ENCODE measurements at regions not wholly inside any gene's neighbourhood (a gene's known extent, or its start where the extent isn't known, plus 50 kb on each side); places are given as distances from the start of the nearest gene placed in this dataset.
"Not testable (repeated sequence)": the region's sequence is repeated elsewhere in the genome, so short reads cannot be mapped to it uniquely, and the experiment has no call there.

- H3K4me3 Mint-ChIP-seq, result no peak overlapping the region
- ATAC-seq (no peak), DNase-seq (no peak)
- no peaks in the 10 kb centered on the region for H3K36me3 Mint-ChIP-seq (ENCODE audit: insufficient read depth)
- H3K4me1 Mint-ChIP-seq (ENCODE audit: low read depth), result no peaks in the 10 kb centered on the region
- H3K9me3 Mint-ChIP-seq, result peaks cover 16% of the 10 kb centered on the region
- no peaks in the 10 kb centered on the region for H3K27me3 Mint-ChIP-seq (ENCODE audit: low read depth)
Observed at GRCh38 chr6:114941078-114941477, 598.3 kb upstream of the HS3ST5 start.

- Mint-ChIP-seq H3K4me3 (no peak overlapping the region), H3K9me3 (peaks cover 17% of the 10 kb centered on the region), H3K36me3 (ENCODE audit: insufficient read depth) (no peaks in the 10 kb centered on the region), H3K4me1 (ENCODE audit: low read depth) (no peaks in the 10 kb centered on the region), H3K27me3 (ENCODE audit: low read depth) (no peaks in the 10 kb centered on the region)
- ATAC-seq (no peak), DNase-seq (no peak)
Observed at GRCh38 chr6:114940181-114940580, 597.4 kb upstream of the HS3ST5 start.

GRCh38 chr6:114939630-114940029, 596.8 kb upstream of the HS3ST5 start:
- H3K4me3 Mint-ChIP-seq, result no peak overlapping the region
- H3K36me3 Mint-ChIP-seq (ENCODE audit: insufficient read depth), result no peaks in the 10 kb centered on the region
- no peaks in the 10 kb centered on the region for H3K4me1 Mint-ChIP-seq (ENCODE audit: low read depth)
- no peaks in the 10 kb centered on the region for H3K27me3 Mint-ChIP-seq (ENCODE audit: low read depth)
- no peak for ATAC-seq
- H3K9me3 Mint-ChIP-seq, result peaks cover 14% of the 10 kb centered on the region
- no peak for DNase-seq

- Mint-ChIP-seq H3K27me3 (ENCODE audit: low read depth) (no peaks in the 10 kb centered on the region), H3K9me3 (peaks cover 25% of the 10 kb centered on the region), H3K36me3 (ENCODE audit: insufficient read depth) (no peaks in the 10 kb centered on the region), H3K4me1 (ENCODE audit: low read depth) (no peaks in the 10 kb centered on the region), H3K4me3 (no peak overlapping the region)
- no peak for DNase-seq
- ATAC-seq, result no peak
Observed at GRCh38 chr6:114936080-114936479, 593.3 kb upstream of the HS3ST5 start.

- Mint-ChIP-seq H3K27me3 (ENCODE audit: low read depth) (no peaks in the 10 kb centered on the region), H3K36me3 (ENCODE audit: insufficient read depth) (no peaks in the 10 kb centered on the region), H3K4me3 (no peak overlapping the region), H3K4me1 (ENCODE audit: low read depth) (no peaks in the 10 kb centered on the region), H3K9me3 (peaks cover 37% of the 10 kb centered on the region)
- DNase-seq, result no peak
- no peak for ATAC-seq
Observed at GRCh38 chr6:114934079-114934478, 591.3 kb upstream of the HS3ST5 start.

- H3K4me1 Mint-ChIP-seq (ENCODE audit: low read depth); DNase-seq; H3K36me3 Mint-ChIP-seq (ENCODE audit: insufficient read depth); H3K4me3 Mint-ChIP-seq; ATAC-seq; H3K27me3 Mint-ChIP-seq (ENCODE audit: low read depth): not testable (repeated sequence)
- H3K9me3 Mint-ChIP-seq, result peaks cover 36% of the 10 kb centered on the region
Observed at GRCh38 chr6:114928731-114929130, 585.9 kb upstream of the HS3ST5 start.

GRCh38 chr6:114906096-114906495, 563.3 kb upstream of the HS3ST5 start:
- no peak for ATAC-seq
- H3K4me1 Mint-ChIP-seq (ENCODE audit: low read depth), result no peaks in the 10 kb centered on the region
- no peaks in the 10 kb centered on the region for H3K27me3 Mint-ChIP-seq (ENCODE audit: low read depth)
- no peak overlapping the region for H3K4me3 Mint-ChIP-seq
- peaks cover 2% of the 10 kb centered on the region for H3K9me3 Mint-ChIP-seq
- DNase-seq, result no peak
- H3K36me3 Mint-ChIP-seq (ENCODE audit: insufficient read depth), result no peaks in the 10 kb centered on the region

- DNase-seq, result no peak
- no peak for ATAC-seq
- no peaks in the 10 kb centered on the region for H3K27me3 Mint-ChIP-seq (ENCODE audit: low read depth)
- no peaks in the 10 kb centered on the region for H3K36me3 Mint-ChIP-seq (ENCODE audit: insufficient read depth)
- no peaks in the 10 kb centered on the region for H3K4me1 Mint-ChIP-seq (ENCODE audit: low read depth)
- H3K9me3 Mint-ChIP-seq, result peaks cover 10% of the 10 kb centered on the region
- no peak overlapping the region for H3K4me3 Mint-ChIP-seq
Observed at GRCh38 chr6:114897536-114897935, 554.7 kb upstream of the HS3ST5 start.

- no peaks in the 10 kb centered on the region for H3K36me3 Mint-ChIP-seq (ENCODE audit: insufficient read depth)
- DNase-seq, result no peak
- ATAC-seq, result no peak
Observed at GRCh38 chr6:114892211-114892610, 549.4 kb upstream of the HS3ST5 start.

GRCh38 chr6:114888241-114888640, 545.4 kb upstream of the HS3ST5 start:
- Mint-ChIP-seq H3K36me3 (ENCODE audit: insufficient read depth) (no peaks in the 10 kb centered on the region), H3K4me1 (ENCODE audit: low read depth) (no peaks in the 10 kb centered on the region), H3K27me3 (ENCODE audit: low read depth) (no peaks in the 10 kb centered on the region), H3K9me3 (peaks cover 2% of the 10 kb centered on the region), H3K4me3 (no peak overlapping the region)
- ATAC-seq, result no peak
- no peak for DNase-seq

More at GRCh38 chr6:114892211-114892610, 549.4 kb upstream of the HS3ST5 start:
- H3K27me3 Mint-ChIP-seq (ENCODE audit: low read depth), result no peaks in the 10 kb centered on the region
- H3K4me1 Mint-ChIP-seq (ENCODE audit: low read depth), result no peaks in the 10 kb centered on the region
- no peak overlapping the region for H3K4me3 Mint-ChIP-seq
- H3K9me3 Mint-ChIP-seq, result no peaks in the 10 kb centered on the region

- no peak for DNase-seq
- no peaks in the 10 kb centered on the region for H3K27me3 Mint-ChIP-seq (ENCODE audit: low read depth)
- H3K4me1 Mint-ChIP-seq (ENCODE audit: low read depth), result no peaks in the 10 kb centered on the region
- peaks cover 2% of the 10 kb centered on the region for H3K9me3 Mint-ChIP-seq
- H3K36me3 Mint-ChIP-seq (ENCODE audit: insufficient read depth), result no peaks in the 10 kb centered on the region
- ATAC-seq, result no peak
- H3K4me3 Mint-ChIP-seq, result no peak overlapping the region
Observed at GRCh38 chr6:114886670-114887436, 544.0 kb upstream of the HS3ST5 start.

GRCh38 chr6:114879693-114880092, 536.9 kb upstream of the HS3ST5 start:
- DNase-seq (no peak), ATAC-seq (no peak)
- Mint-ChIP-seq H3K27me3 (ENCODE audit: low read depth) (no peaks in the 10 kb centered on the region), H3K9me3 (no peaks in the 10 kb centered on the region), H3K4me3 (no peak overlapping the region), H3K36me3 (ENCODE audit: insufficient read depth) (no peaks in the 10 kb centered on the region), H3K4me1 (ENCODE audit: low read depth) (no peaks in the 10 kb centered on the region)

GRCh38 chr6:114878091-114878490, 535.3 kb upstream of the HS3ST5 start:
- no peaks in the 10 kb centered on the region for H3K9me3 Mint-ChIP-seq
- H3K36me3 Mint-ChIP-seq (ENCODE audit: insufficient read depth), result no peaks in the 10 kb centered on the region
- H3K27me3 Mint-ChIP-seq (ENCODE audit: low read depth), result no peaks in the 10 kb centered on the region

GRCh38 chr6:114874410-114874809, 531.6 kb upstream of the HS3ST5 start:
- DNase-seq, result no peak
- no peak for ATAC-seq
- no peaks in the 10 kb centered on the region for H3K4me1 Mint-ChIP-seq (ENCODE audit: low read depth)
- no peaks in the 10 kb centered on the region for H3K36me3 Mint-ChIP-seq (ENCODE audit: insufficient read depth)
- H3K9me3 Mint-ChIP-seq, result no peaks in the 10 kb centered on the region
- no peaks in the 10 kb centered on the region for H3K27me3 Mint-ChIP-seq (ENCODE audit: low read depth)
- H3K4me3 Mint-ChIP-seq, result no peak overlapping the region

More at GRCh38 chr6:114878091-114878490, 535.3 kb upstream of the HS3ST5 start:
- Mint-ChIP-seq H3K4me3 (no peak overlapping the region), H3K4me1 (ENCODE audit: low read depth) (no peaks in the 10 kb centered on the region)
- DNase-seq, result no peak
- no peak for ATAC-seq

- not testable (repeated sequence) for H3K4me1 Mint-ChIP-seq (ENCODE audit: low read depth); ATAC-seq; DNase-seq
Observed at GRCh38 chr6:114865506-114865905, 522.7 kb upstream of the HS3ST5 start.

More at GRCh38 chr6:114865506-114865905, 522.7 kb upstream of the HS3ST5 start:
- H3K9me3 Mint-ChIP-seq, result peaks cover 13% of the 10 kb centered on the region
- not testable (repeated sequence) for H3K36me3 Mint-ChIP-seq (ENCODE audit: insufficient read depth); H3K4me3 Mint-ChIP-seq; H3K27me3 Mint-ChIP-seq (ENCODE audit: low read depth)
